PC-3 (cell line): ENCODE measurements at regions not wholly inside any gene's neighbourhood (a gene's known extent, or its start where the extent isn't known, plus 50 kb on each side); places are given as distances from the start of the nearest gene placed in this dataset.
A peak's percentile ranks its signal among the peaks of the same experiment; 100 is the strongest.

Experiments
- ATAC-seq: fragments of 200-7000 bp; cut with Tn5 transposase; 2 replicates; pipeline ENCODE4 v1.9.1; 2020; ENCODE audit warnings: mild to moderate bottlenecking, moderate library complexity
- BruUV-seq: library from RNA; stranded (reverse); fragments of 400-500 nt; replicated peaks from 2 replicates; lab custom pipeline; 2021; lab: Mats Ljungman, UMichigan
- CTCF ChIA-PET: fragments of 300-600 bp; sonication (Branson Sonifier 250); formaldehyde crosslinking; loops from one replicate; lab custom pipeline; 2022; ENCODE audit warnings: antibody characterized with exemption; lab: Charles Lee
- POLR2A ChIA-PET: fragments of 300-600 bp; sonication (Branson Sonifier 250); formaldehyde crosslinking; loops from one replicate; lab custom pipeline; 2022; ENCODE audit warnings: antibody characterized with exemption; ENCODE audit not compliant: unreplicated experiment; lab: Charles Lee
- DNase-seq: peaks from one replicate; pipeline ENCODE4 v3.0.0-alpha.2; 2015
- H2AFZ ChIP-seq: fragments of 300-600 bp; sonication (generic); 2 replicates; pipeline ENCODE4 v1.6.0; 2016; ENCODE audit warnings: antibody characterized with exemption, low read length
- H3F3A ChIP-seq: fragments of 300-600 bp; sonication (generic); one replicate; pipeline ENCODE4 v1.6.0; 2017; ENCODE audit warnings: antibody characterized with exemption, low read length, control low read depth, mild to moderate bottlenecking; ENCODE audit not compliant: unreplicated experiment
- H3K27ac ChIP-seq: fragments of 300-600 bp; sonication (generic); 2 replicates; pipeline ENCODE4 v1.5.1; 2016; ENCODE audit warnings: mild to moderate bottlenecking, low read length
- H3K27me3 ChIP-seq: fragments of 300-600 bp; sonication (generic); 2 replicates; pipeline ENCODE4 v1.6.1; 2016; ENCODE audit warnings: low read length, mixed read lengths
- H3K36me3 ChIP-seq: fragments of 300-600 bp; sonication (generic); 2 replicates; pipeline ENCODE4 v1.6.1; 2016; ENCODE audit warnings: low read depth, mixed run types, low read length, mixed read lengths
- H3K4me1 ChIP-seq: fragments of 300-600 bp; sonication (generic); 2 replicates; pipeline ENCODE4 v1.5.1; 2016; ENCODE audit warnings: low read length; ENCODE audit not compliant: insufficient read depth
- H3K4me2 ChIP-seq: fragments of 300-600 bp; sonication (generic); 2 replicates; pipeline ENCODE4 v1.6.0; 2016; ENCODE audit warnings: low read length
- H3K4me3 ChIP-seq: fragments of 300-600 bp; sonication (generic); 2 replicates; pipeline ENCODE4 v1.5.1; 2016; ENCODE audit warnings: mild to moderate bottlenecking, low read length, mixed read lengths
- H3K79me2 ChIP-seq: fragments of 300-600 bp; sonication (generic); 2 replicates; pipeline ENCODE4 v1.6.1; 2017; ENCODE audit warnings: low read length, mixed read lengths
- H3K9ac ChIP-seq: fragments of 300-600 bp; sonication (generic); 2 replicates; pipeline ENCODE4 v1.6.0; 2016; ENCODE audit warnings: mild to moderate bottlenecking, low read length
- H3K9me2 ChIP-seq: fragments of 300-600 bp; sonication (generic); replicated peaks from 2 replicates; pipeline ENCODE4 v1.6.1; 2016; ENCODE audit warnings: mixed run types, low read length, mixed read lengths
- H3K9me3 ChIP-seq: fragments of 300-600 bp; sonication (generic); 2 replicates; pipeline ENCODE4 v1.6.1; 2016; ENCODE audit warnings: low read length, mixed read lengths
- H4K20me1 ChIP-seq: fragments of 300-600 bp; sonication (generic); 2 replicates; pipeline ENCODE4 v1.6.1; 2016; ENCODE audit warnings: low read length, mixed read lengths
- CTCF ChIP-seq: fragments of 300-600 bp; sonication (generic); conservative IDR thresholded peaks from 2 replicates; pipeline ENCODE4 v1.5.1; 2017; ENCODE audit warnings: antibody characterized with exemption, low read depth, mild to moderate bottlenecking, low read length
- EZH2 ChIP-seq: fragments of 300-600 bp; sonication (generic); IDR thresholded peaks from one replicate; pipeline ENCODE4 v1.6.1; 2017; ENCODE audit warnings: antibody characterized with exemption, mild to moderate bottlenecking, low read length; ENCODE audit not compliant: unreplicated experiment
- EZH2phosphoT487 ChIP-seq: fragments of 300-600 bp; sonication (generic); IDR thresholded peaks from 2 replicates; pipeline ENCODE4 v1.6.1; 2018; ENCODE audit warnings: mild to moderate bottlenecking, antibody characterized with exemption, low read length, borderline replicate concordance
- intact Hi-C: fragments of 100-400 bp; cut with micrococcal nuclease; formaldehyde crosslinking; loops from 2 replicates; pipeline ENCODE4 v1.9.0; 2023

- Histone ChIP-seq H3K79me2 (no peaks in the 10 kb centered on the region), H4K20me1 (no peaks in the 10 kb centered on the region), H3F3A (no peaks in the 10 kb centered on the region), H3K4me1 (no peaks in the 10 kb centered on the region), H3K27me3 (no peaks in the 10 kb centered on the region), H3K27ac (no peak overlapping the region), H3K9me3 (no peaks in the 10 kb centered on the region), H3K9me2 (no peaks in the 10 kb centered on the region), H3K9ac (no peak overlapping the region), H2AFZ (peak overlapping the region; percentile 42; the same call in 1 of the 2 replicates), H3K4me3 (no peak overlapping the region), H3K36me3 (no peaks in the 10 kb centered on the region), H3K4me2 (0 out of 2 replicates have a peak overlapping the region, but pooled peaks have one; percentile 34)
- CTCF ChIA-PET: no interaction called here
- POLR2A ChIA-PET: no interaction called here
- no TSS peak for BruUV-seq
- DNase-seq: peak; percentile 40
- intact Hi-C loops: no loop called here
- peak; percentile 61 for TF ChIP-seq CTCF
- TF ChIP-seq EZH2phosphoT487: no peak
- ATAC-seq: no peak; the same call in 1 of the 2 replicates
Observed at GRCh38 chrX:42714981-42715700, 62.8 kb downstream of the PPP1R2C start.

- intact Hi-C loops: no loop called here
- no peak for ATAC-seq
- no peak overlapping the region for H3K4me2 ChIP-seq
- H3K79me2 ChIP-seq: no peaks in the 10 kb centered on the region
- no peaks in the 10 kb centered on the region for H3K4me1 ChIP-seq
- no peak for TF ChIP-seq CTCF
- TF ChIP-seq EZH2phosphoT487: no peak
- no peak for TF ChIP-seq EZH2
- H3K36me3 ChIP-seq: no peaks in the 10 kb centered on the region
- no peak overlapping the region for H3K27ac ChIP-seq
- BruUV-seq: no TSS peak
- no peak overlapping the region for H2AFZ ChIP-seq
- no peaks in the 10 kb centered on the region for H3F3A ChIP-seq
- POLR2A ChIA-PET: no interaction called here
- no peaks in the 10 kb centered on the region for H3K9me2 ChIP-seq
- H3K27me3 ChIP-seq: no peaks in the 10 kb centered on the region
- DNase-seq: no peak
- CTCF ChIA-PET: no interaction called here
- H3K9me3 ChIP-seq: no peaks in the 10 kb centered on the region
- H4K20me1 ChIP-seq: no peaks in the 10 kb centered on the region
- H3K4me3 ChIP-seq: no peak overlapping the region
- H3K9ac ChIP-seq: no peak overlapping the region
Observed at GRCh38 chrX:42710452-42710851, 67.5 kb downstream of the PPP1R2C start.

GRCh38 chrX:42708222-42708621, 69.7 kb downstream of the PPP1R2C start:
- no peaks in the 10 kb centered on the region for H3K27me3 ChIP-seq
- no peak overlapping the region for H3K4me3 ChIP-seq
- BruUV-seq: no TSS peak
- TF ChIP-seq EZH2phosphoT487 (no peak), CTCF (no peak), EZH2 (no peak)
- no peaks in the 10 kb centered on the region for H3K9me3 ChIP-seq
- no peak for ATAC-seq
- H4K20me1 ChIP-seq: no peaks in the 10 kb centered on the region
- DNase-seq: no peak
- no peak overlapping the region for H3K4me2 ChIP-seq
- no peak overlapping the region for H2AFZ ChIP-seq
- no peaks in the 10 kb centered on the region for H3K4me1 ChIP-seq
- intact Hi-C loops: no loop called here
- H3K27ac ChIP-seq: no peak overlapping the region
- ChIA-PET POLR2A (no interaction called here), CTCF (no interaction called here)
- no peaks in the 10 kb centered on the region for H3K79me2 ChIP-seq
- H3K36me3 ChIP-seq: no peaks in the 10 kb centered on the region
- H3K9ac ChIP-seq: no peak overlapping the region
- H3F3A ChIP-seq: no peaks in the 10 kb centered on the region
- H3K9me2 ChIP-seq: no peaks in the 10 kb centered on the region
